ENCODE measurements at regions not wholly inside any gene's neighbourhood (a gene's known extent, or its start where the extent isn't known, plus 50 kb on each side); places are given as distances from the start of the nearest gene placed in this dataset.

- no peak for DNase-seq (ENCODE audit: low read depth)
These were observed 142.5 kb downstream of the LACC1 start for GRCh38 chr13:44022196-44022595.

DNA sequence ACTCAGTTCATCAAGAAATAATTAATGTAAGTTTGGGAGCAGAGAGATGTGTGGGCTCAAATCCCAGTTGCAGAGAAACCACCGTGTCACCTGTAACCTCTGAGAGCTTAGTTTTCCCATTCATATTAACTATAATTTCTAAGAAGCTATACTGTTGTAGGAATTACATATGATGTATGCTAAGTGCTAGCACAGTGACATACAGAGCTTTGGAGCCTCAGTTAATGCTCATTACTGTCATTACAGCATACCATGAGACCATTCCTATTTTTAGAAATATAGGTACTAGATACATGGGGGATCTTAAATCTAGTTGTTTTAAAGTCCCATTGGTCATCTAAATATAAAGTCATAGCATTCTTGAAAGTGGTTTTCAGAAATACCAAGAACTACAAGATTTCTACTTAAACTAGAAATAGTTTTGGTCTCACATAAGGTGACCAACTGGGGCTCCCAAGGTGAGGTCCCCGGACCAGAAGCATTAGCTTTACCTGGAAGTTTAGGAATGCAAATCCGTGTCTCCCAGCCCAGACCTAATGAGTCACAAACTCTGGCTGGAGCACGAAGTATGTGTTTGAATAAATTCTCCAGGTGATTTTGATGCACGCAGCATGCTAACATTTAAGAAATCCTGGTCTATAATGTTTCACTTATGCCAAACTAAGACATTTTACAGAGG is 144.6 kb downstream of the LACC1 start:
- DNase-seq (ENCODE audit: low read depth): no peak

DNA sequence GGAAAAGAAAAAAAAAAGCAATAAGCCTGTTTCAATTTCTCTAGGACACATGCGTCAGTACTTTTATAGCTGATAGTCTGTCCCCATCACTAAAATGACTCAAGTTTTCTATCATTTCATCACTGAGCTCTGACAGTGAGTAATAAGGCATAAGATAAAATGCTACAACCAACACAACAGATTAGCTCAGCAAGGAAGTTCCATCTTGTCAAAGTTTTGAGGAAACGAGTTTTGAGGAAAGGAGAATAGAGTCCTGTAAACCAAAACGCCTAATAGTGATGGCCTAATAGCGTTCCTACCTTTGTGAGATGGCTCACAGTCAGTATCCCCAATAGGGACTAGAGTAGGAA is 145.1 kb downstream of the LACC1 start:
- no peak for DNase-seq (ENCODE audit: low read depth)

DNA sequence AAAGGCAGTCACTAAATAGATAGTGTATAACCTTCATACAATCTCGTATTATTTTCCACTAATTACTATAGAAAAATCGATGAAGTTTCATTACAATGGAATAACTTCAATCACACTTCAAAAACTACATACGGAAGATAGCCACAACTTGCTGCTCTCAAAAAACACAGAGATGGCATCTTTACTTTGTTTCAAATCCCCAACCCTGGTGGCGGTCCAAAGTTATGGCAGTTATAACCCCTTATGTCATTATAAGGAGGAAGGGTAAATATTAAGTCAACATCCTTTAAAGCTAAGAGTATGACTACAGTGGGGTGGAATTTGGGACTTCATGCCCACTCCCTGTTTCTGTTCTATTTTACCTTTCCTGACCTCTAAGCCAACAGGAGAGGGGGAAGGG is 146.5 kb downstream of the LACC1 start:
- no peak for DNase-seq (ENCODE audit: low read depth)

GRCh38 chr13:44028734-44029133 is 149.0 kb downstream of the LACC1 start:
- no peak for DNase-seq (ENCODE audit: low read depth)

GRCh38 chr13:44030615-44031014 is 150.9 kb downstream of the LACC1 start:
- no peak for DNase-seq (ENCODE audit: low read depth)

GRCh38 chr13:44031555-44031954 is 151.9 kb downstream of the LACC1 start:
- no peak for DNase-seq (ENCODE audit: low read depth)

DNA sequence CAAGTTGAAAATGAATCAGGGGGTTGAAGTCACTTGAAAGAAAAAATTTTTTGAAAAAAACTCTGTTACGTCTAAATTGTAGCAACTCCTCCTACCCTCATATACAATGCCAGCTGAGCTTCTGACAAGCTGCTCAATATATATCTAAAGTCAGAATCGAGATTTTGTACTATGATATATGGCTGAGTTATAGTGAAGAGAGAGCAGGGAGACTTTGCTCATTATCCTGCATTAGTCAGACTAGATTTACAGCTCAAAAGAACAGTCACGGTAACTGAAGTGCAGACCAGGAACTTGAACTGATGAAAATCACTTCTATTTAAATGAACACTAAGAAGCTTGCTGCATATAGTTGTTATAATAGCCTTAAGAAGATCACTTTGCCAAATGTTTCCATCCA is 153.1 kb downstream of the LACC1 start:
- no peak for DNase-seq (ENCODE audit: low read depth)

GRCh38 chr13:44035400-44035799 is 155.7 kb downstream of the LACC1 start:
- no peak for DNase-seq (ENCODE audit: low read depth)

- DNase-seq (ENCODE audit: low read depth): peak; percentile 25
These were observed 160.5 kb downstream of the LACC1 start for GRCh38 chr13:44040070-44040817.

- DNase-seq (ENCODE audit: low read depth): peak; percentile 18
These were observed 161.1 kb downstream of the LACC1 start for GRCh38 chr13:44040818-44041100.

DNA sequence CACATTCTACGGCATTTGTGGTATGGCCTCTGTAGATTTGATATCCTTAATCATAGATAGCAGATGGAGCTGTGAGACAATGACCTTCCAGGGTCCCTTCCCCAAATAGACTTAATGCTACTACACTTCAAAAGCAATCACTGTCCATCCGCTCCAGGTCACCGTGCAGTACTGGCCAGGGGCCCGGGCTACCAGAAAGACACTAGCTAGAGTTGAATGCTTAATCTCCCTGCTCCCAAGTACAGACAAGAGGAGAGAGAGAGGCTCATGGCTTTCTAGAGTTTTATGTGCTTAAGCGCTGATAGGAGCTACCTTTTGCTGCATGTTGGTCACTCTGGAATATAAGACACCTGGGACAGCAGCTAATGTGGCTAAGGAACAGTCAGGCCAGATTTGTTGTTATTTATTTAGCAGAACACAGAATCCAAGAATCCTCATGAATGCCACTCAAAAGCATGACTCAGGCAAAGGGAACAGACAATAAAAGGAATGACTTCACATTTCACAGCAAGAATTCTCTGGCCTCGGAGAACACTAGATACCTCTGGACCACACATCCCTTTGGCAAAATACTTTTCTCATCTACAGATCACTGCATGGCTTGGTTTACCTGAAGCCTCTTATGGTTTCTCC is 165.0 kb downstream of the LACC1 start:
- peak; percentile 36 for DNase-seq (ENCODE audit: low read depth)

DNA sequence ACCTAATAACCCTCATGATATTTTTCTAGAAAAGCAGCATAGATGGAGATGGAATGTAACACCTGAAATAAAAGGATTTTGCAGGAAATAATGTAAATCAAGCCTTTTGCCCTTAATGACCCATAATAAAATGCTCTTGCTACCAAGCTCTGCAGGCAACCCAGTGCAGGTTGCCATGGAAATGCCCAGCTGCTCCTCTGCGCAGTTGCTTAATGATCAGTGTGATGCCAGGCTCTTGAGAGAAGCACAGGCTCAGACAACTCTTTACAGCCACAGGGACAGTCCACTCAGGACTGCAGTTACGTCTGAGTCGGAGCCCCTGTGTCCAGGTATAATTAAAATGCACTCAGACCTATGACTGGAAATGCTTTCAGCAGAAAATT is 165.5 kb downstream of the LACC1 start:
- no peak for DNase-seq (ENCODE audit: low read depth)

DNA sequence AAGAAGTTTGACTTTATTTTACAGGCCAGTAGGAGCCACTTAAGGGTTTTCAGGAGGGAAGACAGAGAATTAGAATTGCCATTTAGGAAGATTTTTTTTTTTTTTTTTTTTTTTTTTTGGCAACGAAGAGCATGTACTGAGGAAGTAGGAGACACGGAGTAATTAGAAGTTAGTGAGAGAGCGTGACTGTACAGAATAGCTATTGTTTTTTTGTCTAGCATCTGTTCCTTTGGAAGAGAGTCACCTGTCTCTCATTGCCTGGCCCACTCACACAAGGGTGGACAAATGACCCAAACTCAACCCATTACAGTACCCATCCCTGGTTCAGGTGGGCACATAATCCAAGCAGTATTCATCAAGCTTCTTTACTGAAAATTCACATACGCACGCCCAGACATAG is 166.7 kb downstream of the LACC1 start:
- DNase-seq (ENCODE audit: low read depth): no peak

DNA sequence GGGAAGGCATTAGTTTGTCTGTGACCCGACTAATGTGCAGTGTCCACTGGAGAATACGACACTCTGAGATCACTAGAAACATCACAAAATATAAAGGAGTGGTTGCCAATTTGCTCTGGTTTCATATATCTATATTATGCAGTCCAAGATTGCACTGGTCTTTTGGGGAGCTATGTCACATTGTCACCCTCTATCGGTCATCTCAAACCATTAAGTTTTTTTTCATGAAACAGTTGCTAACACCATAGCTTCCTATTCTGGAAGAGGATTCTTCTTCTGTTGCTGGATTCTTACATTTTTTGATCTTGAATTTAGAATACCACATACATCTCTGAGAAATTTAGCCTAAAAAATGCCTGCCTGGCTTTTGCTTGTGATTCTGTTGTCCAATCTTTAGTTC is 168.6 kb downstream of the LACC1 start:
- peak; percentile 9 for DNase-seq (ENCODE audit: low read depth)

DNA sequence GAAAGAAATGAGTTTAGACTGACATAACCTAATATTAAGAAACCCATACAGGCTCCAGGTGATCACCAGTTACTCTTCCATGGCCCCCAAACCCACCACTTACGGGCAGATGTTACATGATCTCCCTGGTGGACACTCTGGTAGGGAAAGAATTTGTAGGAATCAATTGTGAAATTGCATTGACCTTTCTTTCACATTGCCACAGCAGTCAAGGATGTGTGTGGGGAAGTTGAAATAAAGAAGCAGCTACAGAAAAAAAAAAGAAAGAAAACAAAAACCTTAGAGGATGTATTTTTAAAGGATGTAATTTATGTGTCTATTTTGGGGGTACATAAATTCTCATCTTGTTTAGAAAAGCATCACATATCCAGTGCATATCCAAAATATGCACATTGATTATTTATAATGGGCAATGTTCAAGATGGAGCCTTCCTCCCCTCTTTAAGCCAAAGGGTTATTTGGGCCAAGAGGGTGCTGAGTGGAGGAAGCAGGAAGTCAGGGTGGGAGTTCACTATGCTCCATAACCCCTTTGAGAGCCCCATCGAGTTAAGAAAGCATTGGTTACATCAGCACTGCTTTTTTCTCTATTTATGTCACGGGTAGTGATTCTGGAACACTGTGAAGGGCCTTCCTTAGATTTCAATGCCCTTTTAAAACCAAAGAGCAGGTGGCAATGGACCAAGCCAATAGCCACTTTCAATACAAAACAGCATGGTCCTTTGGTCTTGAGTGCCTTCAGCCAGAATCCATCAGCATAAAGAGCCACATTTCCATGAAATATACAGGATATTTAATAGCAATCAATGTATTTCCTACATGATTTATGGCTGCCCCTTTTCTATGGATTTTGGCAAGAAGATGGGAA is 169.6 kb downstream of the LACC1 start:
- DNase-seq (ENCODE audit: low read depth): no peak

GRCh38 chr13:44050450-44051063 is 170.9 kb downstream of the LACC1 start:
- DNase-seq (ENCODE audit: low read depth): peak; percentile 43

GRCh38 chr13:44051405-44051804 is 171.7 kb downstream of the LACC1 start:
- DNase-seq (ENCODE audit: low read depth): no peak

- DNase-seq (ENCODE audit: low read depth): peak; percentile 36
These were observed 172.4 kb downstream of the LACC1 start for GRCh38 chr13:44051918-44052675.

DNA sequence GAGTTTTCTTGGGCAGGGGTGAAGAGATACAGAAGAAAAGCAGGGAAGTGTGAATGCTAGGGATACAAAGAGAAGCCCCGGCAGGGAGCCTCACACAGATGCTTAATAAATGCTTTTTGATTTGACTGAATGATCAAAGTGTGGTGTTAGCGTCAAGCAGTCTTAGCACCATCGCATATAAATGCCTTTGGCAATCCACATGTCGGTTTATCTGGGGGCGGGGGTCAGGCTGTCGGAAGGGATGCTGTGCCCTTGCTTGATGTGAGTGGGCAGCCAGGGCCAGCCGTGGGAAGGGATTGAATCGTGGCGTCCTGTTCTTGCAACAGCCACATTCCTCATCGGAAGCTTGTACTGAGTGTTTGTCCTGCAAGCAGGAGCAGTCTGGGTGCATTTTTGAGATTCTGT is 173.1 kb downstream of the LACC1 start:
- DNase-seq (ENCODE audit: low read depth): peak; percentile 68

DNA sequence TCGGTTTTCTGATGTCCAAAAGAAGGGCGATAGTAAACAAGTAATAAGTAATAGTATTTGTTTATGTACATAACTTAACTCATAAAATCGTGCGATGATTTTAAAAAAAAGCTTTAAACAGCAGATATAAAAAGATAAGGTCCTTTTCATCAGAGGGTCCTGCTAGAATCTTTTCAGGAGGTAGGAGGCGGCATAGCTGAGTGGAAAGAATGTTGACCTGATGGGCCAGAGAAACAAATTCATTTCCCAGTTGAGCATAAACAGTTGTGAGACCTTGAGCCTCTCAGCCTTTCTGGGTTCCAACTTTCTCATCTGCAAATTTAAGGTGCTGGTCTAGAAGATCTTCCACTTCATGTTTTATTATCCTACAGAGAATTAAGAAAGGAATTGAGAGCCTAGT is 173.5 kb downstream of the LACC1 start:
- peak; percentile 9 for DNase-seq (ENCODE audit: low read depth)

- no peak for DNase-seq (ENCODE audit: low read depth)
These were observed 174.8 kb downstream of the LACC1 start for GRCh38 chr13:44054525-44054924.
